A549 (cell line): ENCODE measurements at regions not wholly inside any gene's neighbourhood (a gene's known extent, or its start where the extent isn't known, plus 50 kb on each side); places are given as distances from the start of the nearest gene placed in this dataset.

Experiments used
- CTCF ChIP-seq: fragments of >200 bp; sonication (Bioruptor Twin); formaldehyde crosslinking; IDR thresholded peaks from 3 replicates; pipeline ENCODE4 v1.5.1; 2016
- EP300 ChIP-seq, 2 experiments: fragments of >200 bp; sonication (Bioruptor Twin); formaldehyde crosslinking; IDR thresholded peaks; 2 replicates in 1 of 2; 3 replicates in 1 of 2; pipeline ENCODE4 v1.6.1; 2016 to 2017
- JUN ChIP-seq, 2 experiments: fragments of >200 bp; sonication (Bioruptor Twin); formaldehyde crosslinking; IDR thresholded peaks; 2 replicates in 1 of 2; 3 replicates in 1 of 2; pipeline ENCODE4 v1.6.1; 2016 to 2017
- KDM1A ChIP-seq: fragments of 200-600 bp; sonication (generic); IDR thresholded peaks from 2 replicates; pipeline ENCODE4 v1.6.1; 2016; ENCODE audit warnings: low read depth, mild to moderate bottlenecking
- MAFK ChIP-seq: fragments of 450-650 bp; IDR thresholded peaks from 2 replicates; pipeline ENCODE4 v1.6.1; 2014; ENCODE audit not compliant: partially characterized antibody
- MAZ ChIP-seq: fragments of 150-350 bp; IDR thresholded peaks from 2 replicates; pipeline ENCODE4 v1.6.1; 2014; ENCODE audit warnings: antibody characterized with exemption, low read depth, low read length, borderline replicate concordance
- MYC ChIP-seq: IDR thresholded peaks from 2 replicates; pipeline ENCODE4 v1.6.1; 2012; ENCODE audit warnings: mild to moderate bottlenecking, inconsistent platforms, low read length, improper control_type of control experiment, borderline replicate concordance
- POLR2A ChIP-seq: IDR thresholded peaks from 2 replicates; pipeline ENCODE4 v1.6.1; 2012; ENCODE audit warnings: mild to moderate bottlenecking, low read length
- REST ChIP-seq: fragments of 200-600 bp; sonication (generic); IDR thresholded peaks from 2 replicates; pipeline ENCODE4 v1.6.1; 2016; ENCODE audit warnings: antibody characterized with exemption, mild to moderate bottlenecking, moderate library complexity
- ZC3H11A ChIP-seq: fragments of 450-650 bp; IDR thresholded peaks from 2 replicates; pipeline ENCODE4 v1.6.1; 2014; ENCODE audit warnings: antibody characterized with exemption, mild to moderate bottlenecking

GRCh38 chr15:95043933-95044313, 812.6 kb downstream of the MCTP2 start:
- TF ChIP-seq ZC3H11A (no peak), MAFK (peak; percentile 61), MAZ (no peak), CTCF (no peak), EP300 (IDR thresholded peaks at IDR 0.05) (no peak), POLR2A (no peak), MYC (no peak), REST (no peak), JUN (IDR thresholded peaks at IDR 0.05) (no peak), KDM1A (no peak)
